HEK293T (cell line): ENCODE measurements at regions not wholly inside any gene's neighbourhood (a gene's known extent, or its start where the extent isn't known, plus 50 kb on each side); places are given as distances from the start of the nearest gene placed in this dataset.

ENCODE experiments used
- ARNT ChIP-seq: fragments of 450-650 bp; IDR thresholded peaks from 2 replicates; pipeline ENCODE4 v1.6.1; 2017; ENCODE audit warnings: mild to moderate bottlenecking
- BHLHE40 ChIP-seq: fragments of 450-650 bp; IDR thresholded peaks from 2 replicates; pipeline ENCODE4 v1.6.1; 2016; ENCODE audit warnings: mild to moderate bottlenecking, moderate library complexity, borderline replicate concordance
- CTBP1 ChIP-seq: fragments of 450-650 bp; IDR thresholded peaks from 2 replicates; pipeline ENCODE4 v1.6.1; 2016; ENCODE audit warnings: borderline replicate concordance
- ELF4 ChIP-seq: fragments of 450-650 bp; IDR thresholded peaks from 2 replicates; pipeline ENCODE4 v1.6.1; 2017; ENCODE audit warnings: antibody characterized with exemption
- FOXA1 ChIP-seq: fragments of 450-650 bp; IDR thresholded peaks from 2 replicates; pipeline ENCODE4 v1.6.1; 2016; ENCODE audit warnings: mild to moderate bottlenecking
- FOXK2 ChIP-seq: fragments of 450-650 bp; IDR thresholded peaks from 2 replicates; pipeline ENCODE4 v1.6.1; 2016; ENCODE audit warnings: mild to moderate bottlenecking
- FOXM1 ChIP-seq: fragments of 450-650 bp; IDR thresholded peaks from 2 replicates; pipeline ENCODE4 v1.6.1; 2017; ENCODE audit warnings: mild to moderate bottlenecking, borderline replicate concordance
- HDGF ChIP-seq: fragments of 450-650 bp; IDR thresholded peaks from 2 replicates; pipeline ENCODE4 v1.6.1; 2017; ENCODE audit warnings: antibody characterized with exemption, borderline replicate concordance
- L3MBTL2 ChIP-seq: fragments of 450-650 bp; conservative IDR thresholded peaks from 2 replicates; pipeline ENCODE4 v1.6.1; 2016; ENCODE audit warnings: mild to moderate bottlenecking
- SP1 ChIP-seq: fragments of 450-650 bp; IDR thresholded peaks from 2 replicates; pipeline ENCODE4 v1.6.1; 2017
- SUZ12 ChIP-seq: fragments of 450-650 bp; IDR thresholded peaks from 2 replicates; pipeline ENCODE4 v1.6.1; 2016; ENCODE audit warnings: mild to moderate bottlenecking
- TARDBP ChIP-seq: fragments of 450-650 bp; IDR thresholded peaks from 2 replicates; pipeline ENCODE4 v1.6.1; 2016
- ZNF384 ChIP-seq: fragments of 450-650 bp; IDR thresholded peaks from 2 replicates; pipeline ENCODE4 v1.6.1; 2016
- TF ChIP-seq, protein P1 (sequence below): fragments of 450-650 bp; IDR thresholded peaks from 2 replicates; pipeline ENCODE4 v1.6.1; 2016

- TF ChIP-seq SUZ12 = no peak
- TF ChIP-seq FOXA1 = no peak
- no peak for TF ChIP-seq SP1
- no peak for TF ChIP-seq FOXK2
- TF ChIP-seq, protein P1, sequence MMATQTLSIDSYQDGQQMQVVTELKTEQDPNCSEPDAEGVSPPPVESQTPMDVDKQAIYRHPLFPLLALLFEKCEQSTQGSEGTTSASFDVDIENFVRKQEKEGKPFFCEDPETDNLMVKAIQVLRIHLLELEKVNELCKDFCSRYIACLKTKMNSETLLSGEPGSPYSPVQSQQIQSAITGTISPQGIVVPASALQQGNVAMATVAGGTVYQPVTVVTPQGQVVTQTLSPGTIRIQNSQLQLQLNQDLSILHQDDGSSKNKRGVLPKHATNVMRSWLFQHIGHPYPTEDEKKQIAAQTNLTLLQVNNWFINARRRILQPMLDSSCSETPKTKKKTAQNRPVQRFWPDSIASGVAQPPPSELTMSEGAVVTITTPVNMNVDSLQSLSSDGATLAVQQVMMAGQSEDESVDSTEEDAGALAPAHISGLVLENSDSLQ = no peak
- TF ChIP-seq BHLHE40 = no peak
- no peak for TF ChIP-seq HDGF
- no peak for TF ChIP-seq ELF4
- TF ChIP-seq ZNF384 = no peak
- TF ChIP-seq ARNT = no peak
- no peak for TF ChIP-seq L3MBTL2
- TF ChIP-seq FOXM1 = no peak
- no peak for TF ChIP-seq CTBP1
- no peak for TF ChIP-seq TARDBP
Measured at GRCh38 chr13:104085611-104086010, 1019.4 kb upstream of the SLC10A2 start.
